Mesendoderm (in vitro differentiated cells): ENCODE measurements at regions not wholly inside any gene's neighbourhood (a gene's known extent, or its start where the extent isn't known, plus 50 kb on each side); places are given as distances from the start of the nearest gene placed in this dataset.

ENCODE experiments used
- DNase-seq: peaks from one replicate; pipeline ENCODE4 v3.0.0; 2013
- H2AK5ac ChIP-seq: 2 replicates; pipeline ENCODE4 v1.6.1; 2013; ENCODE audit warnings: low read length, inconsistent platforms
- H2BK120ac ChIP-seq: 2 replicates; pipeline ENCODE4 v1.6.1; 2013; ENCODE audit warnings: low read depth, mild to moderate bottlenecking, low read length, moderate library complexity, mixed read lengths
- H2BK15ac ChIP-seq: replicated peaks from 2 replicates; pipeline ENCODE4 v1.6.1; 2013; ENCODE audit warnings: low read depth, mild to moderate bottlenecking, moderate library complexity
- H2BK5ac ChIP-seq: 2 replicates; pipeline ENCODE4 v1.6.1; 2013; ENCODE audit warnings: low read length, inconsistent platforms
- H3K18ac ChIP-seq: 2 replicates; pipeline ENCODE4 v1.6.1; 2013; ENCODE audit warnings: mild to moderate bottlenecking, low read length, mixed read lengths
- H3K23ac ChIP-seq: one replicate; pipeline ENCODE4 v1.6.1; 2013; ENCODE audit warnings: low read length
- H3K27ac ChIP-seq: 2 replicates; pipeline ENCODE4 v1.5.1; 2013; ENCODE audit warnings: low read depth, mild to moderate bottlenecking, inconsistent platforms, low read length, moderate library complexity
- H3K27me3 ChIP-seq: 2 replicates; pipeline ENCODE4 v1.6.1; 2013; ENCODE audit warnings: low read length, control low read depth, mild to moderate bottlenecking, inconsistent platforms; ENCODE audit not compliant: insufficient read depth, poor library complexity
- H3K36me3 ChIP-seq: 2 replicates; pipeline ENCODE4 v1.6.1; 2013; ENCODE audit warnings: low read length, inconsistent platforms; ENCODE audit not compliant: control insufficient read depth, insufficient read depth
- H3K4ac ChIP-seq: one replicate; pipeline ENCODE4 v1.6.1; 2013; ENCODE audit warnings: low read depth, mild to moderate bottlenecking, low read length, moderate library complexity
- H3K4me1 ChIP-seq: 2 replicates; pipeline ENCODE4 v1.6.1; 2013; ENCODE audit warnings: low read depth, low read length, inconsistent platforms; ENCODE audit not compliant: control insufficient read depth
- H3K4me2 ChIP-seq: 2 replicates; pipeline ENCODE4 v1.6.1; 2013; ENCODE audit warnings: low read length
- H3K4me3 ChIP-seq: 2 replicates; pipeline ENCODE4 v1.5.1; 2013; ENCODE audit warnings: mild to moderate bottlenecking, low read length
- H3K56ac ChIP-seq: one replicate; pipeline ENCODE4 v1.6.1; 2013; ENCODE audit warnings: low read length
- H3K79me1 ChIP-seq: 2 replicates; pipeline ENCODE4 v1.6.1; 2013; ENCODE audit warnings: low read length, inconsistent platforms
- H3K79me2 ChIP-seq: 2 replicates; pipeline ENCODE4 v1.6.1; 2013; ENCODE audit warnings: mild to moderate bottlenecking, low read length; ENCODE audit not compliant: control insufficient read depth, insufficient read depth
- H3K9ac ChIP-seq: 2 replicates; pipeline ENCODE4 v1.6.1; 2013; ENCODE audit warnings: low read length, inconsistent platforms
- H4K5ac ChIP-seq: one replicate; pipeline ENCODE4 v1.6.1; 2013; ENCODE audit warnings: low read length
- H4K8ac ChIP-seq: one replicate; pipeline ENCODE4 v1.6.1; 2013; ENCODE audit warnings: low read depth, mild to moderate bottlenecking, control low read depth, low read length, moderate library complexity
- WGBS: extraction: QIAGEN DNeasy Blood & Tissue Kit; methylation state at CpG from one replicate; pipeline ENCODE4 v1.1.7; 2013; ENCODE audit warnings: low lambda C conversion rate, missing lambda C conversion rate; ENCODE audit not compliant: insufficient coverage; ENCODE audit errors: extremely low coverage; 5-methylcytosine and 5-hydroxymethylcytosine counted together

DNA sequence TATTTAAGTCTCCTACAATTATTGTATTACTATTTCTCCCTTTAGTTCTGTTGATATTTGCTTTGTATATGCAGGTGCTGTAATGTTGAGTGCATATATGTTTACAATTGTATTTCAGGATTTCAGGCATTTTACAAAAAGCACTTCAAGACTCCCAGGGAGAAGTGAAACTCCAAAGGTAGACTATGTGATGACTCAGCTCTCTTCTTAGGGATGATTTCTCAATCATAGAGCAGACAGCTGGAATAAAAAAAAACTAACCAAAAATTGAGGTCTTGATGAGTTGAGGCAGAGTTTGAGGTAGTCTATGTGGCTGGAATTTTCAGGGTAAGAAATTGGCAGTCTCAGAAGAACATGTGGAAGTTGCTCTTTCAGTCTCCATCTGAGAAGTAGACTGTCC is 786.1 kb downstream of the TFAP2A start:
- DNase-seq = no peak
- no peak overlapping the region for H3K4me3 ChIP-seq
- no peak overlapping the region for H3K18ac ChIP-seq
- H2BK15ac ChIP-seq = no peak overlapping the region
- H3K4ac ChIP-seq = no peak overlapping the region
- no peaks in the 10 kb centered on the region for H3K36me3 ChIP-seq
- no peak overlapping the region for H4K8ac ChIP-seq
- no peak overlapping the region for H3K56ac ChIP-seq
- no peak overlapping the region for H2BK120ac ChIP-seq
- no peak overlapping the region for H3K27ac ChIP-seq
- H3K9ac ChIP-seq = no peak overlapping the region
- H3K4me2 ChIP-seq = no peak overlapping the region
- no peak overlapping the region for H3K23ac ChIP-seq
- no peak overlapping the region for H2AK5ac ChIP-seq
- no peak overlapping the region for H4K5ac ChIP-seq
- H2BK5ac ChIP-seq = no peak overlapping the region
- H3K4me1 ChIP-seq = no peaks in the 10 kb centered on the region
- H3K79me1 ChIP-seq = no peaks in the 10 kb centered on the region
- no peaks in the 10 kb centered on the region for H3K79me2 ChIP-seq
- no peaks in the 10 kb centered on the region for H3K27me3 ChIP-seq

DNA sequence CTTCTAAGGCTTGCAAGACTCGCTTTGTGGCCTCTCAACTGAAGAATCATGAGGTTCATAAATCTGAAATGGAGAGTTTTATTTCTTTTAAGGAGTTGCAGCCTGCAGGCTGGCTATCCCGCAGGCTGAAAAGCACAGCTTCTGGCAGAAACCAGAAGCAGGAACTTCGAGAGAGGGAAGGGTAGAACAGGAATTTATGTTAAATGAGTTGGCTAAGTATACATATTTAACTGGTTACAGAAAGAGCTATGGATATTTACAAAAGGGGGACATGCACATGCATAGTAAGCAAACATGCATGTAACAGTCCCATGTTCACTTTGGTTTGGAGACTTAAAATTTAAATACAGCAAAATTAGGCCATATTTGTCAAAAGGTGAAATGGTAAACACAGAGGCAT is 787.0 kb downstream of the TFAP2A start:
- H3K9ac ChIP-seq = no peak overlapping the region
- no peaks in the 10 kb centered on the region for H3K79me1 ChIP-seq
- H3K56ac ChIP-seq = no peak overlapping the region
- H3K36me3 ChIP-seq = no peaks in the 10 kb centered on the region
- no peaks in the 10 kb centered on the region for H3K79me2 ChIP-seq
- H3K23ac ChIP-seq = no peak overlapping the region
- H3K4me2 ChIP-seq = no peak overlapping the region
- H2BK120ac ChIP-seq = no peak overlapping the region
- peak; percentile 16 for DNase-seq
- no peak overlapping the region for H2BK5ac ChIP-seq
- H3K18ac ChIP-seq = no peak overlapping the region
- H3K4me1 ChIP-seq = no peaks in the 10 kb centered on the region
- no peaks in the 10 kb centered on the region for H3K27me3 ChIP-seq
- no peak overlapping the region for H4K8ac ChIP-seq
- H2AK5ac ChIP-seq = no peak overlapping the region
- no CpG with 5 or more reads among the region's 3 CpGs for WGBS
- H2BK15ac ChIP-seq = no peak overlapping the region
- H3K4me3 ChIP-seq = no peak overlapping the region
- no peak overlapping the region for H3K4ac ChIP-seq
- no peak overlapping the region for H4K5ac ChIP-seq
- H3K27ac ChIP-seq = no peak overlapping the region

DNA sequence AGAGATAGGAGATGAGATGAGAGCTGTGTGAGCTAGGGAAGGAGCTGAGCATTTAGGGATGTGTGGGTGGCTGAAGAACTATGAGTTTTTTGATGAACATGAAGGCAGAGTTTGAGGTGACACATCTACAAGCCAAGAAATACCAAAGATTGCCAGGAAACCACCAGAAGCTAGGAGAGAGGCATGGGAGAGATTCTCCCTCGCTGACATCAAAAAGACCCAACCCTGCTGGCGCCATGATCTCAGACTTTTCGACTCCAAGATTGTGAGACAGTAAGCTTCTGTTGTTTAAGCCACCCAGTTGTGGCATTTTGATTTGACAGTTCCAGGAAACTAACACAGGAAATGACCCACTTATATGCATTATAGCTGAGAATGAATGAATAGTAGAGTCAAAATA is 790.9 kb downstream of the TFAP2A start:
- WGBS = no CpG with 5 or more reads among the region's 3 CpGs
- Histone ChIP-seq H3K4me2 (no peak overlapping the region), H2AK5ac (no peak overlapping the region), H2BK120ac (no peak overlapping the region), H3K79me2 (no peaks in the 10 kb centered on the region), H3K9ac (no peak overlapping the region), H4K5ac (no peak overlapping the region), H3K27ac (no peak overlapping the region), H3K79me1 (no peaks in the 10 kb centered on the region), H3K18ac (no peak overlapping the region), H3K56ac (no peak overlapping the region), H3K36me3 (no peaks in the 10 kb centered on the region), H3K23ac (no peak overlapping the region), H4K8ac (no peak overlapping the region), H3K4ac (no peak overlapping the region), H3K4me3 (no peak overlapping the region), H2BK5ac (no peak overlapping the region), H2BK15ac (no peak overlapping the region), H3K27me3 (no peaks in the 10 kb centered on the region), H3K4me1 (no peaks in the 10 kb centered on the region)
- DNase-seq = no peak

DNA sequence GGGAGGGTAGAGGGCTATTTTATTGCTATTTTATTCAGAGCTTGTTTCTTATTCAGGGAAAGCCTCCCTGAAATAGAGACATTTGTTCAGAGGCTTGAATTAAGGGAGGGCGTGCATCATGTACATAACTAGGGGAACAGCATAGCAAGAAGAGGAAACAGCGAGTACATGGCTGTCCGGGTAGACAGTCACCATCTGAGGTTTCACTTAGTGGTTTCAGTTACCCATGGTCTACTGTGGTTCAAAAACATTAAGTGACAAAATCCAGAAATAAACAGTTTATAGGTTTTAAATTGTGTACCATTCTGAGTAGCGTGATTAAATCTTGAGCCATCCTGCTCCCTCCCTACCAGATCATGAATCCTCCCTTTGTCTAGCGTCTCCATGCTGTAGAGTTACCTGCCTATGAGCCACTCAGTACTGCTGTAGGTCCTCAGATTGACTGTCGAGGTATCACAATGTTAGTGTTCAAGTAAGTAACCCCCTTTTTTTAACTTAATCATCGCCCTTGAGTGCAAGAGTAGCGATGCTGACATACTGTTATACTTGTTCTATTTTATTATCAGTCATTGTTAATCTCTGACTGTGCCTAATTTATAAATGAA is 791.5 kb downstream of the TFAP2A start:
- Histone ChIP-seq H3K4ac (no peak overlapping the region), H3K23ac (no peak overlapping the region)
- WGBS = no CpG with 5 or more reads among the region's 8 CpGs

DNA sequence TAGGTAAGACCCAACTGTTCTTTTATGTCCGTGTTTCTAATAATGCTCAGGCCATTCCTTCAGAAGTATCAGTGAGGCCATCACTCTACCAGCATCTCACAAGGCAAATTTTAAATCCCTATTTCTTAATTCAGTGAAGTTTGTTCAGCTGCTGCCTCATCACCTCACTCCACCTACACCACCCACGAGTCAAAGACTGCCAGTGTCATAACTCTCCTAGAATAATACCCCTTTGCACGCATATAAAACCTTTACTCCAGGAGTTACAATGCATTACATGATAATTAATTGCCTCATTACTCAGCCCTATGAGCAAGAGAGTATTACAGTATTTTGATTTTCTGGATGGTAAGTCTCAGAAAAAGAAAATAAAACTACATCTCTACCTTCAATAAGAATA is 793.6 kb downstream of the TFAP2A start:
- Histone ChIP-seq H2BK120ac (no peak overlapping the region), H2AK5ac (no peak overlapping the region), H4K8ac (no peak overlapping the region), H3K4me2 (no peak overlapping the region), H3K36me3 (no peaks in the 10 kb centered on the region), H3K4me1 (no peaks in the 10 kb centered on the region), H3K79me1 (no peaks in the 10 kb centered on the region), H3K27ac (no peak overlapping the region), H3K23ac (no peak overlapping the region), H3K4ac (no peak overlapping the region), H3K27me3 (no peaks in the 10 kb centered on the region), H3K56ac (no peak overlapping the region), H3K9ac (no peak overlapping the region), H2BK5ac (no peak overlapping the region), H4K5ac (no peak overlapping the region), H3K4me3 (no peak overlapping the region), H3K79me2 (no peaks in the 10 kb centered on the region), H3K18ac (no peak overlapping the region), H2BK15ac (no peak overlapping the region)
- no CpG with 5 or more reads among the region's 3 CpGs for WGBS
- no peak for DNase-seq

More for the DNA sequence above, 791.5 kb downstream of the TFAP2A start:
- DNase-seq = no peak
- Histone ChIP-seq H2BK5ac (no peak overlapping the region), H3K79me1 (no peaks in the 10 kb centered on the region), H3K27me3 (no peaks in the 10 kb centered on the region), H4K5ac (no peak overlapping the region), H3K36me3 (no peaks in the 10 kb centered on the region), H2BK120ac (no peak overlapping the region), H3K79me2 (no peaks in the 10 kb centered on the region), H3K4me1 (no peaks in the 10 kb centered on the region), H2BK15ac (no peak overlapping the region), H2AK5ac (no peak overlapping the region), H3K4me2 (no peak overlapping the region), H3K18ac (no peak overlapping the region), H3K4me3 (no peak overlapping the region), H3K9ac (no peak overlapping the region), H3K56ac (no peak overlapping the region), H3K27ac (no peak overlapping the region), H4K8ac (no peak overlapping the region)

DNA sequence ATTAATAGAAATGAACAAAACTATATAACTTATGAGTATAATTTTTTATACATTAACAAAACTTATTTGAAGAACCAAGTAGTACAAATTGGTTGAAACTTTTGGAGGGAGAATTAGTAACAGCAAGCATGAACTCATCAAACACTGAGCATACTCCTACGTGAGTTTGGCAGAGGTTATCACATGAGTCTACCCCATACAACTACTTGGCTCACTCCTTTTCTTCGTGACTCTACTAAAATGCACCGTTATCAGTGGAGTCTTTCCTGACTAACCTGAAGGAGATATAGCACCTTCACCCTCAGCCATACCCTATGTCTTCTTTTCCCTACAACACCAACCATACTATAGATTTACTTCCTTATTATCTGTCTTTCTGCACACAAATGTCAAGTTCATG is 794.2 kb downstream of the TFAP2A start:
- H3K4me1 ChIP-seq = no peaks in the 10 kb centered on the region
- H2BK120ac ChIP-seq = no peak overlapping the region
- DNase-seq = no peak
- H2BK5ac ChIP-seq = no peak overlapping the region
- no CpG with 5 or more reads among the region's 3 CpGs for WGBS
- no peak overlapping the region for H2BK15ac ChIP-seq
- H3K4me3 ChIP-seq = no peak overlapping the region
- no peak overlapping the region for H3K56ac ChIP-seq
- no peak overlapping the region for H3K18ac ChIP-seq
- H3K79me1 ChIP-seq = no peaks in the 10 kb centered on the region
- H4K5ac ChIP-seq = no peak overlapping the region
- no peak overlapping the region for H3K23ac ChIP-seq
- no peaks in the 10 kb centered on the region for H3K27me3 ChIP-seq
- no peak overlapping the region for H3K4me2 ChIP-seq
- H3K4ac ChIP-seq = no peak overlapping the region
- no peak overlapping the region for H2AK5ac ChIP-seq
- H3K79me2 ChIP-seq = no peaks in the 10 kb centered on the region
- H4K8ac ChIP-seq = no peak overlapping the region
- H3K9ac ChIP-seq = no peak overlapping the region
- H3K27ac ChIP-seq = no peak overlapping the region
- H3K36me3 ChIP-seq = no peaks in the 10 kb centered on the region
